ENCODE measurements at regions not wholly inside any gene's neighbourhood (a gene's known extent, or its start where the extent isn't known, plus 50 kb on each side); places are given as distances from the start of the nearest gene placed in this dataset.

- Histone ChIP-seq H3K4me3 (no peak overlapping the region), H3K27me3 (no peaks in the 10 kb centered on the region), H3K9me3 (no peaks in the 10 kb centered on the region), H3K36me3 (no peaks in the 10 kb centered on the region), H3K4me1 (no peaks in the 10 kb centered on the region), H3K27ac (replicated peaks in 1 of 4) (no peak overlapping the region)
- WGBS, result 67% methylated on average over 5 of the region's 5 CpGs
- intact Hi-C loops (cut with DNase I), result no loop called here
- TF ChIP-seq EP300 (IDR thresholded peaks at IDR 0.05), result no peak
- no peak for TF ChIP-seq CTCF (IDR thresholded peaks at IDR 0.05)
- TF ChIP-seq POLR2AphosphoS5 (IDR thresholded peaks at IDR 0.05), result no peak
- TF ChIP-seq POLR2A (IDR thresholded peaks at IDR 0.05; ENCODE audit: low read depth), result no peak
- no peak for DNase-seq (ENCODE audit: extremely low spot score)
These were observed 63.4 kb upstream of the ELOVL5 start for GRCh38 chr6:53412021-53412715.

- Histone ChIP-seq H3K9me3 (no peaks in the 10 kb centered on the region), H3K4me3 (no peak overlapping the region), H3K4me1 (no peaks in the 10 kb centered on the region), H3K27me3 (no peaks in the 10 kb centered on the region), H3K27ac (replicated peaks in 1 of 4) (no peak overlapping the region), H3K36me3 (no peaks in the 10 kb centered on the region)
- 83% methylated on average over 2 of the region's 2 CpGs for WGBS
- intact Hi-C loops (cut with DNase I), result no loop called here
- DNase-seq (ENCODE audit: extremely low spot score), result no peak
- TF ChIP-seq POLR2AphosphoS5 (IDR thresholded peaks at IDR 0.05) (no peak), EP300 (IDR thresholded peaks at IDR 0.05) (no peak), CTCF (IDR thresholded peaks at IDR 0.05) (no peak), POLR2A (IDR thresholded peaks at IDR 0.05; ENCODE audit: low read depth) (no peak)
These were observed 62.7 kb upstream of the ELOVL5 start for GRCh38 chr6:53411451-53411850.

- TF ChIP-seq CTCF (IDR thresholded peaks at IDR 0.05) (peak; percentile 36 to 58 (median 56)), POLR2AphosphoS5 (IDR thresholded peaks at IDR 0.05) (no peak)
- H3K4me1 ChIP-seq, result no peaks in the 10 kb centered on the region
- intact Hi-C loops (cut with DNase I), result no loop called here
- DNase-seq (ENCODE audit: extremely low spot score), result no peak
- H3K4me3 ChIP-seq, result no peak overlapping the region
- H3K9me3 ChIP-seq, result no peaks in the 10 kb centered on the region
- no peak overlapping the region for H3K27ac ChIP-seq (replicated peaks in 1 of 4)
- H3K36me3 ChIP-seq, result no peaks in the 10 kb centered on the region
- no peaks in the 10 kb centered on the region for H3K27me3 ChIP-seq
- 77% methylated on average over 9 of the region's 9 CpGs for WGBS
These were observed 61.9 kb upstream of the ELOVL5 start for GRCh38 chr6:53410508-53411258.

GRCh38 chr6:53408826-53409225 is 60.1 kb upstream of the ELOVL5 start:
- no peak for DNase-seq (ENCODE audit: extremely low spot score)
- H3K36me3 ChIP-seq, result no peaks in the 10 kb centered on the region
- no peaks in the 10 kb centered on the region for H3K9me3 ChIP-seq
- intact Hi-C loops (cut with DNase I), result no loop called here
- H3K27ac ChIP-seq (replicated peaks in 1 of 4), result no peak overlapping the region
- no peaks in the 10 kb centered on the region for H3K27me3 ChIP-seq
- TF ChIP-seq POLR2AphosphoS5 (IDR thresholded peaks at IDR 0.05) (no peak), EP300 (IDR thresholded peaks at IDR 0.05) (no peak), POLR2A (IDR thresholded peaks at IDR 0.05; ENCODE audit: low read depth) (no peak), CTCF (IDR thresholded peaks at IDR 0.05) (no peak)
- no peak overlapping the region for H3K4me3 ChIP-seq
- no peaks in the 10 kb centered on the region for H3K4me1 ChIP-seq

- no peak overlapping the region for H3K27ac ChIP-seq (replicated peaks in 1 of 4)
- DNase-seq (ENCODE audit: extremely low spot score), result no peak
- no peaks in the 10 kb centered on the region for H3K27me3 ChIP-seq
- H3K9me3 ChIP-seq, result no peaks in the 10 kb centered on the region
- no peaks in the 10 kb centered on the region for H3K4me1 ChIP-seq
- intact Hi-C loops (cut with DNase I), result no loop called here
- no peak overlapping the region for H3K4me3 ChIP-seq
- no peak for TF ChIP-seq EP300 (IDR thresholded peaks at IDR 0.05)
- no peak for TF ChIP-seq CTCF (IDR thresholded peaks at IDR 0.05)
- TF ChIP-seq POLR2A (IDR thresholded peaks at IDR 0.05; ENCODE audit: low read depth), result no peak
- TF ChIP-seq POLR2AphosphoS5 (IDR thresholded peaks at IDR 0.05), result no peak
- no peaks in the 10 kb centered on the region for H3K36me3 ChIP-seq
These were observed 50.2 kb upstream of the ELOVL5 start for GRCh38 chr6:53399027-53399344.

Measured in esophagus muscularis mucosa (tissue), 4 donors.